Astrocyte (in vitro differentiated cells and primary cell): ENCODE measurements at regions not wholly inside any gene's neighbourhood (a gene's known extent, or its start where the extent isn't known, plus 50 kb on each side); places are given as distances from the start of the nearest gene placed in this dataset.

Experiments
- DNase-seq: peaks from one replicate; pipeline ENCODE4 v3.0.0-alpha.2; 2010; ENCODE audit warnings: low read depth
- FAIRE-seq: peaks from 2 replicates; lab custom pipeline; 2011; peaks lifted over from hg19 to GRCh38; lab: Jason Lieb, UNC
- H2AFZ ChIP-seq: 2 replicates; pipeline ENCODE4 v1.6.0; 2012; ENCODE audit warnings: low read depth, low read length, inconsistent platforms
- H3K27ac ChIP-seq: 2 replicates; pipeline ENCODE4 v1.5.1; 2011; ENCODE audit warnings: low read depth, low read length, inconsistent platforms
- H3K27me3 ChIP-seq: 2 replicates; pipeline ENCODE4 v1.6.0; 2011; ENCODE audit warnings: low read length, inconsistent platforms; ENCODE audit not compliant: insufficient read depth
- H3K36me3 ChIP-seq: 2 replicates; pipeline ENCODE4 v1.5.1; 2011; ENCODE audit warnings: low read length, inconsistent platforms; ENCODE audit not compliant: insufficient read depth
- H3K4me1 ChIP-seq: 2 replicates; pipeline ENCODE4 v1.5.1; 2011; ENCODE audit warnings: low read length, inconsistent platforms; ENCODE audit not compliant: insufficient read depth
- H3K4me2 ChIP-seq: 2 replicates; pipeline ENCODE4 v1.6.0; 2012; ENCODE audit warnings: low read length, inconsistent platforms
- H3K4me3 ChIP-seq: 2 replicates; pipeline ENCODE4 v1.5.1; 2011; ENCODE audit warnings: low read depth, mild to moderate bottlenecking, low read length, inconsistent platforms; ENCODE audit not compliant: insufficient read depth
- H3K79me2 ChIP-seq: 2 replicates; pipeline ENCODE4 v1.6.0; 2012; ENCODE audit warnings: mild to moderate bottlenecking, low read length, inconsistent platforms; ENCODE audit not compliant: insufficient read depth
- H3K9ac ChIP-seq: 2 replicates; pipeline ENCODE4 v1.6.0; 2012; ENCODE audit warnings: mild to moderate bottlenecking, low read length, inconsistent platforms
- H3K9me3 ChIP-seq: 2 replicates; pipeline ENCODE4 v1.5.1; 2012; ENCODE audit warnings: low read depth, mild to moderate bottlenecking, low read length, inconsistent platforms; ENCODE audit not compliant: insufficient read depth
- H4K20me1 ChIP-seq: 2 replicates; pipeline ENCODE4 v1.6.0; 2012; ENCODE audit warnings: low read length, inconsistent platforms; ENCODE audit not compliant: insufficient read depth
- H3K27ac Mint-ChIP-seq: one replicate; pipeline ENCODE4 v1.8.0; 2021; ENCODE audit warnings: mild to moderate bottlenecking, mixed read lengths; ENCODE audit not compliant: unreplicated experiment
- H3K27me3 Mint-ChIP-seq: one replicate; pipeline ENCODE4 v1.8.0; 2021; ENCODE audit warnings: low read depth, mixed read lengths; ENCODE audit not compliant: unreplicated experiment
- H3K36me3 Mint-ChIP-seq: one replicate; pipeline ENCODE4 v1.8.0; 2021; ENCODE audit warnings: low read depth, mixed read lengths; ENCODE audit not compliant: unreplicated experiment
- H3K4me1 Mint-ChIP-seq: one replicate; pipeline ENCODE4 v1.8.0; 2021; ENCODE audit warnings: low read depth, mixed read lengths; ENCODE audit not compliant: unreplicated experiment
- H3K4me3 Mint-ChIP-seq: one replicate; pipeline ENCODE4 v1.8.0; 2021; ENCODE audit warnings: mild to moderate bottlenecking, moderate library complexity, mixed read lengths; ENCODE audit not compliant: unreplicated experiment
- H3K9me3 Mint-ChIP-seq: one replicate; pipeline ENCODE4 v1.8.0; 2021; ENCODE audit warnings: mild to moderate bottlenecking, mixed read lengths; ENCODE audit not compliant: unreplicated experiment
- EZH2 ChIP-seq: IDR thresholded peaks from 2 replicates; pipeline ENCODE4 v1.6.1; 2012; ENCODE audit warnings: mild to moderate bottlenecking, low read length, inconsistent platforms; ENCODE audit not compliant: insufficient read depth
- TF ChIP-seq, protein P1 (sequence below): IDR thresholded peaks from 2 replicates; pipeline ENCODE4 v1.5.1; 2011; ENCODE audit warnings: low read depth, mild to moderate bottlenecking, inconsistent platforms, low read length, moderate library complexity; ENCODE audit not compliant: insufficient read depth

DNA sequence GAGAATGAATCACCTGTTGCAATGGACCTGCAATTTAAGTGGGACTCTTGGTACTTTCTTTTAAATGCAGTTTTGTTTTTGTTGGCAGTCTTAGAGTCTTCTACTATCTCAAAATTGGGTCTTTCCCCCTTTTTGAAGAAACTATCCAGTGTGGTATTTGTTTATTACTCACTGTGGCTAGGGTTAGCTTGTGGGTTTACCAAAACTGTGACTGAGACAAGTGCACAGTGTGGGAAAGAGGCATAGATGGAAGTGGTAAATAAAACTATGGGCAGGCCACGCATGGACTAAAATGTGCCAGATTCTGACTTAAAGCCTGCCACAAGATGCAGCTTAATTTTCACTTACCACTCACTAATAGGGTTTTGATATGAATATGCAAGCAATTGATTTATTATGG, 1441.7 kb downstream of the PLA2G4A start:
- Mint-ChIP-seq H3K4me1 (peaks cover 3% of the 10 kb centered on the region), H3K9me3 (peaks cover 3% of the 10 kb centered on the region)
- no peak for DNase-seq

DNA sequence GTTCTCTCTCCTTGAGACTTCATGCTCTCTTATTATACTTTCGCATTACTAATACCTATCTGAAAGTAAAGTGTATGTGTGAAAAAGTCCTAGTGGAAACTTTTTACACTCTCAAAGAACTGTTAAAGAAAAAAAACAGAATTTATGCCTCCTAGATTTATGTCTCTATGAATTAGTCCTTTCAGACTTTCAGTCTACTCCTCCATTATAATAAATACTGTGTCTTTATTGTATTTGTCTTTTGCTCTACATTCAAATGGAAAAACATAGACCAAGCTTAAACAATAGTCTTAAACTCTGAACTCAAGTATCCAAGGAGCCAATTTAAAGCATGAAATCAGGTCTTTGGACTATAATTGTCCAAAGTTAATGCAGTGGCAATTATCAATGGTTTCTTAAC, 1449.0 kb downstream of the PLA2G4A start:
- no peak for FAIRE-seq
- H3K9me3 ChIP-seq = no peaks in the 10 kb centered on the region
- no peak overlapping the region for H3K9ac ChIP-seq
- no peaks in the 10 kb centered on the region for H3K4me1 ChIP-seq
- no peaks in the 10 kb centered on the region for H3K27me3 ChIP-seq
- H3K4me3 ChIP-seq = no peak overlapping the region
- H3K4me2 ChIP-seq = no peak overlapping the region
- no peaks in the 10 kb centered on the region for H3K79me2 ChIP-seq
- DNase-seq = no peak
- H4K20me1 ChIP-seq = no peaks in the 10 kb centered on the region
- TF ChIP-seq, protein P1, sequence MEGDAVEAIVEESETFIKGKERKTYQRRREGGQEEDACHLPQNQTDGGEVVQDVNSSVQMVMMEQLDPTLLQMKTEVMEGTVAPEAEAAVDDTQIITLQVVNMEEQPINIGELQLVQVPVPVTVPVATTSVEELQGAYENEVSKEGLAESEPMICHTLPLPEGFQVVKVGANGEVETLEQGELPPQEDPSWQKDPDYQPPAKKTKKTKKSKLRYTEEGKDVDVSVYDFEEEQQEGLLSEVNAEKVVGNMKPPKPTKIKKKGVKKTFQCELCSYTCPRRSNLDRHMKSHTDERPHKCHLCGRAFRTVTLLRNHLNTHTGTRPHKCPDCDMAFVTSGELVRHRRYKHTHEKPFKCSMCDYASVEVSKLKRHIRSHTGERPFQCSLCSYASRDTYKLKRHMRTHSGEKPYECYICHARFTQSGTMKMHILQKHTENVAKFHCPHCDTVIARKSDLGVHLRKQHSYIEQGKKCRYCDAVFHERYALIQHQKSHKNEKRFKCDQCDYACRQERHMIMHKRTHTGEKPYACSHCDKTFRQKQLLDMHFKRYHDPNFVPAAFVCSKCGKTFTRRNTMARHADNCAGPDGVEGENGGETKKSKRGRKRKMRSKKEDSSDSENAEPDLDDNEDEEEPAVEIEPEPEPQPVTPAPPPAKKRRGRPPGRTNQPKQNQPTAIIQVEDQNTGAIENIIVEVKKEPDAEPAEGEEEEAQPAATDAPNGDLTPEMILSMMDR = no peak
- TF ChIP-seq EZH2 = no peak
- no peak overlapping the region for H3K27ac ChIP-seq
- Mint-ChIP-seq H3K27me3 (no peaks in the 10 kb centered on the region), H3K9me3 (no peaks in the 10 kb centered on the region), H3K36me3 (no peaks in the 10 kb centered on the region), H3K4me1 (no peaks in the 10 kb centered on the region), H3K27ac (no peak overlapping the region), H3K4me3 (no peak overlapping the region)
- H3K36me3 ChIP-seq = no peaks in the 10 kb centered on the region
- no peak overlapping the region for H2AFZ ChIP-seq

More for the DNA sequence above, 1441.7 kb downstream of the PLA2G4A start:
- Histone ChIP-seq H3K27ac (no peak overlapping the region), H2AFZ (no peak overlapping the region), H3K4me1 (no peaks in the 10 kb centered on the region), H3K27me3 (no peaks in the 10 kb centered on the region), H3K9ac (no peak overlapping the region), H3K9me3 (no peaks in the 10 kb centered on the region), H3K79me2 (no peaks in the 10 kb centered on the region), H3K4me3 (no peak overlapping the region), H3K4me2 (no peak overlapping the region), H4K20me1 (no peaks in the 10 kb centered on the region), H3K36me3 (no peaks in the 10 kb centered on the region)
- H3K4me3 Mint-ChIP-seq = no peak overlapping the region
- no peak for FAIRE-seq
- H3K27ac Mint-ChIP-seq = no peak overlapping the region
- H3K36me3 Mint-ChIP-seq = no peaks in the 10 kb centered on the region
- TF ChIP-seq EZH2 = no peak
- TF ChIP-seq, protein P1 = no peak
- H3K27me3 Mint-ChIP-seq = no peaks in the 10 kb centered on the region

DNA sequence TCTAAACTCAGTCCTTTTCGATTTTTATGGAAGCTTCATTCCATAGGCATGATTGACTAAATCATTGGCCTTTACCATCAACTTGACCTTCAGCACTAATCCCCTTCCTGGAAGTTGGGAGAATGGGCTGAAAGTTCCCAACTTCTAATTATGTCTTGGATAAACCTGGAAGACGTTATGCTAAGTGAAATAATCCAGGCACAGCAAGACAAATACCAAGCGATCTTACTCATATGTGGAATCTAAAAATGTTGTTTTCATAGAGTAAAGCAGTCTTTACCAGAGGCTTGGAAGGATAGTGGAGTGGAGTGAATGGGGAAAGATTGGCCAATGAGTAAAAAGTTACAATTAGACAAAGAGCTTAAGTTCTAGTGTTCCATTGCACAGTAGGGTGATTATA, 1453.2 kb downstream of the PLA2G4A start:
- Mint-ChIP-seq H3K4me1 (no peaks in the 10 kb centered on the region), H3K4me3 (no peak overlapping the region), H3K27ac (no peak overlapping the region), H3K27me3 (no peaks in the 10 kb centered on the region), H3K36me3 (no peaks in the 10 kb centered on the region), H3K9me3 (no peaks in the 10 kb centered on the region)
- no peak overlapping the region for H3K4me2 ChIP-seq
- FAIRE-seq (no peak), DNase-seq (no peak)
- no peak overlapping the region for H3K9ac ChIP-seq
- no peak overlapping the region for H3K27ac ChIP-seq
- no peaks in the 10 kb centered on the region for H3K36me3 ChIP-seq
- no peaks in the 10 kb centered on the region for H3K9me3 ChIP-seq
- TF ChIP-seq, protein P1 = no peak
- TF ChIP-seq EZH2 = no peak
- H3K4me1 ChIP-seq = no peaks in the 10 kb centered on the region
- H4K20me1 ChIP-seq = no peaks in the 10 kb centered on the region
- H3K27me3 ChIP-seq = no peaks in the 10 kb centered on the region
- no peaks in the 10 kb centered on the region for H3K79me2 ChIP-seq
- no peak overlapping the region for H3K4me3 ChIP-seq
- H2AFZ ChIP-seq = no peak overlapping the region
